ENCODE measurements at regions not wholly inside any gene's neighbourhood (a gene's known extent, or its start where the extent isn't known, plus 50 kb on each side); places are given as distances from the start of the nearest gene placed in this dataset.

GRCh38 chr21:35414507-35415139 lies 365.5 kb upstream of the RUNX1 start:
- TF ChIP-seq CTCF (IDR thresholded peaks at IDR 0.05), result no peak

DNA sequence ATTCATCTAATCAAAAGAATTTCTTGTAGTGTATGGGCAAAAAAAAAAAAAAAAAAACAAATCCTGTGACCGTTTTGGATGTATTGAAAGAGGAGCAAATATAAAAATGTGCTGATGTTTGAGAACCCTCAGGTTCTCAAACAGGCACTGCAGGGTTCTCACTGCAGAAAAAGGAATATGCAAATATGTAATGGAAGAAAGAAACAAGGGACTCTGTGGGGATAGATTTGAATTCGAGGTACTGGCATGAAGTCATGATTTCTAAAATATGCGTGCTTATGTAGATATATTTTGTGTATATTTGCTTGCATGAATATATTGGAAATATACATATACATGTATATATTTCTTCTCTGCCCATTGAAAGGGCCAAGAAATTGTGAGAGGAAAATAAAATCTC lies 365.0 kb upstream of the RUNX1 start:
- TF ChIP-seq CTCF (IDR thresholded peaks at IDR 0.05), result no peak

DNA sequence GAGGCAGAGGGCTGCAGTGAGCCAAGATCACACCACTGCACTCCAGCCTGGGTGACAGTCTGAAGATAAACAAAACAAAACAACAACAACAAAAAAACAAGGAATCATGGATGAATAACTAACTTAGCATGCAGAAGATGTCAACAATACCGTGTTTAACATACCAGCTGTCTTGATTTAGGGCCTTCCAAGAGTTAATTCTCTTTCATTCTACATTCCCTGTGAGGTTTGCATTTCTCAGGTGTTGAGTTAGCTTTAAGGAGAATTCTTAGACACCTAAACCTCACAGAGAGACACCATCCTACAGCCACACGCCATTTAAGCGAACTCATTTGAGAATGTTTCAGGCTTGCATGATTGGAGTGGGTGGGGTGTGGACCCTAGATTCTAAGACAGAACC lies 363.1 kb upstream of the RUNX1 start:
- TF ChIP-seq CTCF (IDR thresholded peaks at IDR 0.05), result no peak

GRCh38 chr21:35411434-35411833 lies 362.3 kb upstream of the RUNX1 start:
- TF ChIP-seq CTCF (IDR thresholded peaks at IDR 0.05), result no peak

- no peak for TF ChIP-seq CTCF (IDR thresholded peaks at IDR 0.05)
These were observed 361.6 kb upstream of the RUNX1 start for GRCh38 chr21:35410656-35411055.

GRCh38 chr21:35410123-35410522 lies 361.0 kb upstream of the RUNX1 start:
- TF ChIP-seq CTCF (IDR thresholded peaks at IDR 0.05), result no peak

- no peak for TF ChIP-seq CTCF (IDR thresholded peaks at IDR 0.05)
These were observed 359.3 kb upstream of the RUNX1 start for GRCh38 chr21:35408401-35408800.

- TF ChIP-seq CTCF (IDR thresholded peaks at IDR 0.05), result no peak
These were observed 357.5 kb upstream of the RUNX1 start for GRCh38 chr21:35406635-35407034.
